Stimulated activated CD8-positive, alpha-beta memory T cell treated with anti-CD3 and anti-CD28 coated beads, Interleukin-4, amount 100 ng/mL, for 4 hours (primary cell): ENCODE measurements at regions not wholly inside any gene's neighbourhood (a gene's known extent, or its start where the extent isn't known, plus 50 kb on each side); places are given as distances from the start of the nearest gene placed in this dataset.

Source experiments
- DNase-seq, 2 donors: peaks; one replicate each; pipeline ENCODE4 v3.0.0-alpha.2; 2020; ENCODE audit warnings: low read depth in 2 of 2, low spot score in 1 of 2

- no peak for DNase-seq
These were observed 410.4 kb downstream of the SHQ1 start for GRCh38 chr3:72437661-72438406.

DNA sequence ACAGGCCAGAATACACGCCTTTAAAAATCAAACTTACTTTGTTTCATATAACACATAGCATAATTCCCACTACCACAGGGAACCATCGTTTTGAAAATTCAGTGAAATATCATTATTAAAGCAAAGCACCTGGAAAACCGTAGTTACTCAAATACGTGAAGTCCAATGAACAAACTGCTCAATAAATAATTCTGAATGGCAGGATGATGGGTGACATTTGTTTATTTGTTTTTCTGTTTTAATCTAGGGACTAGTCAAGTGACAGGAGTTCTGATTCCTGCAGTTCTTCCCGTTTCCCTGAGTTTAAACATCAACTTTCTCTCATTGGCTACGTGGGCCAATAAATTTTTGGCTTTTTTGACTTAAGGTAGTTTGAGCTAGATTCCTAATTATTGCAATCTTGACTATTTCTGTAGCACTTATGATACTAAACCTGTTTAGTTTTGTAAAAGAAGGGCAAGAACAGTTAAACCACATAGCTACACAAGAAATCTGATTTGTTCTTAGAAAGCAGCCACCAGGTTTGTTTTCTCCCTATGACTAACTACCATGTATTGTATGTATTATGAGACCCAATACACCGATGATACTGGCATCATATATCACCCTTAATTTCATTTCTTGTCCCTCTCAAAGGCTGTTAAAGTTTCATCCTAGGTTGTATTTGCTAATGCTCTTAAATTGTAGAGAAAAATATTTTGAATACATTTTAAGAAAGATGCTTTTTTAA, 411.2 kb downstream of the SHQ1 start:
- no peak for DNase-seq

GRCh38 chr3:72434296-72434695, 413.9 kb downstream of the SHQ1 start:
- no peak for DNase-seq

GRCh38 chr3:72432246-72432645, 416.0 kb downstream of the SHQ1 start:
- DNase-seq: no peak

- DNase-seq: no peak
These were observed 418.5 kb downstream of the SHQ1 start for GRCh38 chr3:72429589-72430353.

- DNase-seq: no peak
These were observed 419.4 kb downstream of the SHQ1 start for GRCh38 chr3:72428803-72429202.

- no peak for DNase-seq
These were observed 420.6 kb downstream of the SHQ1 start for GRCh38 chr3:72427624-72428023.

- DNase-seq: no peak
These were observed 421.4 kb downstream of the SHQ1 start for GRCh38 chr3:72426618-72427397.

DNA sequence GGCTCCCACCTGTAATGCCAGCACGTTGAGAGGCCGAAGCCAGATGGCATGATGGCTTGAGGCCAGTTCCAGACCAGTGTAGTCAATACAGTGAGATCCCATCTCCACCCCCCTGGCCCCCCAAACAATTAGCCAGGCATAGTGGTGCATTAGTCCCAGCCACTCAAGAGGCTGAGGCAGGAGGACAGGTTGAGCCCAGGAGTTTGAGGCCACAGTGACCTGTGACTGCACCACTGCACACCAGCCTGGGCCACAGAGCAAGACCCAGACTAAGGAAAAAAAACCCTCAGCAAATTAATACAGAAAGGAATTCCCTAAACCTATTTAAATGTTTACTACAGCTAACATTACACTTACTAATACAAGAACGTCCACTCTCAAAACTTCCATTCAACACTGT, 424.6 kb downstream of the SHQ1 start:
- no peak for DNase-seq

DNA sequence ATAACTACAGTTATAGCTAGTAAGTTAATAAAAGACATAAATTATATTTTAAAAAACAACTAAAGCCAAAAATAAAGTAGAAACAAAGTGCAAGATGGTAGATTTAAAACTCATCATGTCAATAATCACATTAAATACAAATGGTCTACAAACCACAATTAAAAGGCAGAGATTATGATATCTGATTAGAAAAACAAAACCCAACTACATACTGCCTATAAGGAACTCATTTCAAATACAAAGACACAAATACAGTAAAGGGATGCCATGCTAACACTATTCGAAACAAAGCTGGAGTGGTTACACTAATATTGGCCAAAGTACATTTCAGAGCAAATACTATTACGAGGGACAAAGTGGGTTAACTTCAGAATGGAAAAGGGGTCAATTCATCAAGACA, 426.5 kb downstream of the SHQ1 start:
- DNase-seq: no peak

- DNase-seq: no peak
These were observed 427.1 kb downstream of the SHQ1 start for GRCh38 chr3:72421126-72421525.

GRCh38 chr3:72418856-72419255, 429.4 kb downstream of the SHQ1 start:
- no peak for DNase-seq

DNA sequence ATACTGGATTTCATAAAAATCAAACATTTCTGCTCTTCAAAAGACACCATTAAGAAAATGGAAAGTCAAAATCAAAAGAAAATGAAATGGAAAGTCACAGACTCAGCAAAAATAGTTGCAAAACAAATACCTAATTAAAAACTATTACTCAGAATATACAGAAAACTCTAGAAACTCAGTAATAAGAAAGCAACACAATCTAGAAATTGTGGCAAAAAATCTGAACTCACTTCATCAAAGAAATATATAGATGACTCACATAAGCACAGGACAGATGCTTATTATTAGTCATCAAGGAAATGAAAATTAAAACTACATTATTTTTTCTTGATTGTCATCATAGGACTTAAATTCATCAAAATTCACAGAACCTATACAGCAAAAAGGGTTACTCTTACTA, 430.0 kb downstream of the SHQ1 start:
- no peak for DNase-seq

DNA sequence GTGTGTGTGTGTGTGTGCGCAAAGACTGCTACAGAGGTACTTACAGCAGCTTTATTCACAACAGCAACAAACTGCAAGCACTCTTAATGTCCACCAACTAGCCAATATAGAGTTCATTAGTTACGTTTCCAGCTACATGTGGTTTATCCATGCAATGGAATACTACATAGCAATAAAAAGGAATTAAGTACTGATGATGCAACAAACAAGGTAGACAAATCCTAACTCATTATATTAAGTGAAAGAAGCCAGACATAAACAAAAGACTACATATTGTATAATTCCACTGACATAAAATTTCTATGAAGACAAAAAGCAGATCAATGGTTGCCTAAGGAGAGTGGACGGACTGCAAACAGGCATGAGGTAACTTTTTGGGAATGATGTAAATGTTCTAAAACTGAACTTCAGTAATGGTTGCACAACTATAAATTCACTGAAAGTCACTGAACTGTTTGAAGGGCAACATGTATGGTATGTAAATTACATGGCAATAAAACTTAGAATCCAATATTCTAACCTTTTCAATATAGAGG, 433.7 kb downstream of the SHQ1 start:
- no peak for DNase-seq

- no peak for DNase-seq
These were observed 435.0 kb downstream of the SHQ1 start for GRCh38 chr3:72413228-72413627.

- DNase-seq: no peak
These were observed 435.8 kb downstream of the SHQ1 start for GRCh38 chr3:72412340-72412956.

DNA sequence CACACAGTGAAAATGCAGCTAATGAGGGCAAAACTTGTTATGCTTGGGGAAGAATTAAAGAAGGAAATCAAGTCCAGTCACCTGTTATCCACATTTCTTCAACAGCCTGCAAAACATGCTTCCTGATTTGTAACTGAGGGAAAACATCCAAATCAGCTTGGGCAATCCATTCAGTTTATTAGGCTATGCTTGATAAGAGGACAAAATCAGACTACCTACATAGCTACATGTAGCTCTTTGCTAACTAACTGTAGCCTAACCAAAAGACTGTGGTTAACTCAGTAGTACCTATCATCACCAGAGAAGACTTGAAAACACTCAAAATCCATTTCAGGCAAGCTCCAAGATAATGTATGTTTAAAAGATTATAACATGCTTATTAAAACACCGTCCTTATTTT, 436.4 kb downstream of the SHQ1 start:
- DNase-seq: no peak

GRCh38 chr3:72411126-72411525, 437.1 kb downstream of the SHQ1 start:
- no peak for DNase-seq

DNA sequence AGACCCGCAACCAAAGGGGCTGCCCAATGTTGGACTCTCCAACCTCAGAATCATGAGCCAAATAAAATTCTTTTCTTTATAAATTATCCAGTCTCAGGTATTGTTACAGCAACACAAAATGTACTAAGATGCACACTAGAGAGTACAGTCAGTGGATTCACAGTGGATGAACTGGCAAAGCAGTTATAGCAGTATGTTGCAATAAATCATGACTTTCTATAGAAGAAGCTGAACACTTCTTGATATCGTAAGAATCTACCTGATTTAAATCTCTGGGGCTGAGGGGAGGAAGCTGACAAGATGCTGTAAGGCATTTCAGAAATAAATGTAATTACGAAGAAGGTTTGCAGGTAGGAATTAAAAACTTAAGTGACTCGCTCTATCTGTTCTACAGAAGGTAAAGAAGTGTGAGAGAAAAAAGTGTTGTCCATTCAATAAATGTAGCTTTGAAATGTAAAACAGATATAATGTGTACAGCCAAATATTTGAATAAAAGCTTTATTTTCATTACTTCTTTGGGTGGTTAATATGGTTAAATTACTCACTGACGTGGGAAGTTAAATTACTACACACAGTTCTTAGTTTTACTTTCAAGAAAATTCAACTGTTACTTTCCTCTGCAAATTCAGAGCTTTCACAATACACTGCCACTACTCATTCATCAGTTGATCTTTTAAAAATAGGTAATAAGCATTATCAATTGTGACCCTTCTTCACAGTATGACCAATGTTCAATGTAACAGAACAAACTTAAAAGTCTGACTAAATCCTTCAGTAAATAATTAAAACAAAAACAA, 439.1 kb downstream of the SHQ1 start:
- no peak for DNase-seq

DNA sequence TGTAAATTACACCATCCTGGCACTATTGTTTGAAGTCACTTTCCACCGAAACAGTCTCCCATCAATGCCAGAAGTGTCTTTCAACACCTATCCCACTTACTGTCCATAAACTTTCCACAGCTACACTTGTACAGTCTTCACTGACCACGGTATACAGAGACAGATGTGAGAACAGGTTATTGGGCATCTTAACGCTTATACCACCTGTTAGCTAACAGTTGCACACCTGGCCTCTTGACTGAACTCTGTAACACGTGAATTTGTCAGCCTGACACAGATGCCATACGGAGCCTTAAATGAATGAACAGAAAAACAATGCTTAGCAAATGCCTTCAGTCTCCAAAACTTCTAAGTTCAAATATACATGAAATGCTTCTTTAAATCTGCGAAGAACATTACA, 440.5 kb downstream of the SHQ1 start:
- DNase-seq: no peak
